ENCODE measurements at regions not wholly inside any gene's neighbourhood (a gene's known extent, or its start where the extent isn't known, plus 50 kb on each side); places are given as distances from the start of the nearest gene placed in this dataset.

DNA sequence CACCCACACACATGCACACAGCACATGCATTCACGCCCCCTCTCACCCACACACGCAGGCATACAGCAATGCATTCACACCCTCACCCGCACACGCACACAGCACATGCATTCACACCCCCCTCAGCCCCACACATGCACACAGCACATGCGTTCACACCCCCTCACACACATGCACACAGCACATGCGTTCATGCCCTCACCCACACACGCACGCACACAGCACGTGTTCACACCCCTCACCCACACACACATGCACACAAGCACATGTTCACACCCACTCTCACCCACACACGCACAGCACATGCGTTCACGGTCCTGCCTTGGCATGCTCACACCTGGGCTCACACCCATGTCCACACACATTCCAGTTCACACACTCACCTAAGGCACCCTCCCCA is 64.2 kb downstream of the ENGASE start:
- H3K9me3 Mint-ChIP-seq, result peaks cover 4 to 6% of the 10 kb centered on the region in 2 experiments; a peak in 3 of 5 replicates
- no peak overlapping the region for H4K8ac ChIP-seq (replicated peaks; ENCODE audit: insufficient read length, low read depth, low read length)
- no peak overlapping the region for H2AFZ ChIP-seq (ENCODE audit: low read length)
- no peak overlapping the region for H3K18ac ChIP-seq (ENCODE audit: insufficient read length, low read depth, low read length)
- WGBS (ENCODE audit: extremely low coverage, insufficient read length, low lambda C conversion rate), result no CpG with 5 or more reads among the region's 12 CpGs
- no peak overlapping the region for H2BK5ac ChIP-seq (ENCODE audit: insufficient read length, low read length)
- no peak overlapping the region for H2BK15ac ChIP-seq (ENCODE audit: low read depth, low read length)
- H3K4me1 Mint-ChIP-seq, result peaks cover 6 to 23% of the 10 kb centered on the region in 2 experiments; a peak in 3 of 4 replicates
- H3K23ac ChIP-seq (ENCODE audit: insufficient read length, low read depth, low read length), result no peak overlapping the region
- no peaks in the 10 kb centered on the region for H3K79me1 ChIP-seq (ENCODE audit: insufficient read depth, low read depth, low read length, poor library complexity, severe bottlenecking)
- TF ChIP-seq, protein P1, sequence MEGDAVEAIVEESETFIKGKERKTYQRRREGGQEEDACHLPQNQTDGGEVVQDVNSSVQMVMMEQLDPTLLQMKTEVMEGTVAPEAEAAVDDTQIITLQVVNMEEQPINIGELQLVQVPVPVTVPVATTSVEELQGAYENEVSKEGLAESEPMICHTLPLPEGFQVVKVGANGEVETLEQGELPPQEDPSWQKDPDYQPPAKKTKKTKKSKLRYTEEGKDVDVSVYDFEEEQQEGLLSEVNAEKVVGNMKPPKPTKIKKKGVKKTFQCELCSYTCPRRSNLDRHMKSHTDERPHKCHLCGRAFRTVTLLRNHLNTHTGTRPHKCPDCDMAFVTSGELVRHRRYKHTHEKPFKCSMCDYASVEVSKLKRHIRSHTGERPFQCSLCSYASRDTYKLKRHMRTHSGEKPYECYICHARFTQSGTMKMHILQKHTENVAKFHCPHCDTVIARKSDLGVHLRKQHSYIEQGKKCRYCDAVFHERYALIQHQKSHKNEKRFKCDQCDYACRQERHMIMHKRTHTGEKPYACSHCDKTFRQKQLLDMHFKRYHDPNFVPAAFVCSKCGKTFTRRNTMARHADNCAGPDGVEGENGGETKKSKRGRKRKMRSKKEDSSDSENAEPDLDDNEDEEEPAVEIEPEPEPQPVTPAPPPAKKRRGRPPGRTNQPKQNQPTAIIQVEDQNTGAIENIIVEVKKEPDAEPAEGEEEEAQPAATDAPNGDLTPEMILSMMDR (conservative IDR thresholded peaks at IDR 0.05), result no peak
- H3K9me3 ChIP-seq (ENCODE audit: control insufficient read depth, low read depth, low read length), result no peaks in the 10 kb centered on the region
- H3T11ph ChIP-seq (ENCODE audit: low read length), result no peak overlapping the region
- no peaks in the 10 kb centered on the region for H4K20me1 ChIP-seq (ENCODE audit: control insufficient read depth, insufficient read depth, insufficient read length)
- no peak overlapping the region for H3K27ac ChIP-seq (ENCODE audit: insufficient read length, low read depth, low read length)
- no peak overlapping the region for H3K27ac Mint-ChIP-seq
- H4K5ac ChIP-seq (ENCODE audit: insufficient read length, low read depth, low read length), result no peak overlapping the region
- H3K27me3 ChIP-seq (ENCODE audit: insufficient read depth, low read length), result no peaks in the 10 kb centered on the region
- H3K9ac ChIP-seq (ENCODE audit: extremely low read depth, insufficient read length, low read length), result no peak overlapping the region
- H3K23me2 ChIP-seq (ENCODE audit: insufficient read length, low read depth, low read length, poor library complexity, severe bottlenecking), result no peaks in the 10 kb centered on the region
- H3K27me3 Mint-ChIP-seq (ENCODE audit: low read depth), result peaks cover 5% of the 10 kb centered on the region
- peaks cover 0 to 8% (median 3%) of the 10 kb centered on the region in 3 experiments; a peak in 3 of 7 replicates for H3K36me3 Mint-ChIP-seq (ENCODE audit: insufficient read depth in 1 of 3, low read depth in 3 of 3)
- no peak overlapping the region for H4K91ac ChIP-seq (ENCODE audit: insufficient read length, low read depth, low read length)
- no peak overlapping the region for H3K4ac ChIP-seq (ENCODE audit: low read depth, low read length)
- no peak overlapping the region for H3K56ac ChIP-seq (ENCODE audit: insufficient read length, low read depth, low read length)
- H3K14ac ChIP-seq (ENCODE audit: insufficient read depth, low read length), result no peak overlapping the region
- H3K4me2 ChIP-seq (ENCODE audit: insufficient read depth, insufficient read length, low read length), result no peak overlapping the region
- no peaks in the 10 kb centered on the region for H3K79me2 ChIP-seq (ENCODE audit: insufficient read depth, low read length)
- DNase-seq, result no peak
- no peak overlapping the region for H3K4me3 Mint-ChIP-seq
- H2BK120ac ChIP-seq (ENCODE audit: low read depth, low read length, poor library complexity, severe bottlenecking), result no peak overlapping the region
- H3K4me1 ChIP-seq (ENCODE audit: insufficient read depth, low read length), result no peaks in the 10 kb centered on the region
- no peak overlapping the region for H2BK20ac ChIP-seq (ENCODE audit: low read depth, low read length, poor library complexity, severe bottlenecking)
- no peak overlapping the region for H2BK12ac ChIP-seq (ENCODE audit: insufficient read length, low read depth, low read length)
- no peak overlapping the region for H2AK5ac ChIP-seq (ENCODE audit: insufficient read length, low read length)

Data from H9 (cell line).